ENCODE measurements at regions not wholly inside any gene's neighbourhood (a gene's known extent, or its start where the extent isn't known, plus 50 kb on each side); places are given as distances from the start of the nearest gene placed in this dataset.

GRCh38 chr2:64237266-64237665 is 93.0 kb upstream of the PELI1 start:
- TF ChIP-seq CTCF (IDR thresholded peaks at IDR 0.05): no peak
- TF ChIP-seq POLR2A (IDR thresholded peaks at IDR 0.05): no peak

All from lower leg skin (tissue), 3 donors.